ENCODE measurements at regions not wholly inside any gene's neighbourhood (a gene's known extent, or its start where the extent isn't known, plus 50 kb on each side); places are given as distances from the start of the nearest gene placed in this dataset.

DNA sequence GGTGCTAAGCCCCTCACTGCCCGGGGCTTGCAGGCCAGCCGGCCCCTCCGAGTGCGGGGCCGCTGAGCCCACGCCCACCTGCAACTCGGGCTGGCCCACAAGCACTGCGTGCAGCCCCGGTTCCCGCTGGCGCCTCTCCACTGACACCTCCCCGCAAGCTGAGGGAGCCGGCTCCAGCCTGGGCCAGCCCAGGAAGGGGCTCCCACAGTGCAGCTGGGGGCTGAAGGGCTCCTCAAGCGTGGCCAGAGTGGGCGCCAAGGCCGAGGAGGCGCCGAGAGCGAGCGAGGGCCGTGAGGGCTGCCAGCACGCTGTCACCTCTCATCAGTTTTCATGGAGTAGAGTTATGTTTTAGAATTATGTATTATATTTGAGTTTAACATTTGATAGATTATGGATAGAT lies 176.5 kb upstream of the FAM78B start:
- Mint-ChIP-seq H3K27me3 (ENCODE audit: low read depth) (no peaks in the 10 kb centered on the region), H3K9me3 (peaks cover 0 to 6% of the 10 kb centered on the region in 2 experiments; a peak in 1 of 5 replicates), H3K27ac (no peak overlapping the region), H3K4me3 (no peak overlapping the region), H3K36me3 (ENCODE audit: insufficient read depth in 1 of 3, low read depth in 3 of 3) (peaks cover 0 to 7% (median 0%) of the 10 kb centered on the region in 3 experiments; a peak in 2 of 7 replicates), H3K4me1 (no peaks in the 10 kb centered on the region)
- Histone ChIP-seq H2BK5ac (ENCODE audit: insufficient read length, low read length) (no peak overlapping the region), H2AFZ (ENCODE audit: low read length) (no peak overlapping the region), H2BK12ac (ENCODE audit: insufficient read length, low read depth, low read length) (no peak overlapping the region), H3K79me2 (ENCODE audit: insufficient read depth, low read length) (no peaks in the 10 kb centered on the region), H3K4ac (ENCODE audit: low read depth, low read length) (no peak overlapping the region), H3K9me3 (ENCODE audit: control insufficient read depth, low read depth, low read length) (no peaks in the 10 kb centered on the region), H3K79me1 (ENCODE audit: insufficient read depth, low read depth, low read length, poor library complexity, severe bottlenecking) (no peaks in the 10 kb centered on the region), H3T11ph (ENCODE audit: low read length) (no peak overlapping the region), H3K14ac (ENCODE audit: insufficient read depth, low read length) (no peak overlapping the region), H3K4me1 (ENCODE audit: insufficient read depth, low read length) (no peaks in the 10 kb centered on the region), H2BK20ac (ENCODE audit: low read depth, low read length, poor library complexity, severe bottlenecking) (no peak overlapping the region), H4K8ac (replicated peaks; ENCODE audit: insufficient read length, low read depth, low read length) (no peak overlapping the region), H2AK5ac (ENCODE audit: insufficient read length, low read length) (no peak overlapping the region), H3K23me2 (ENCODE audit: insufficient read length, low read depth, low read length, poor library complexity, severe bottlenecking) (no peaks in the 10 kb centered on the region), H3K4me2 (ENCODE audit: insufficient read depth, insufficient read length, low read length) (no peak overlapping the region), H3K56ac (ENCODE audit: insufficient read length, low read depth, low read length) (no peak overlapping the region), H4K20me1 (ENCODE audit: control insufficient read depth, insufficient read depth, insufficient read length) (no peaks in the 10 kb centered on the region), H3K23ac (ENCODE audit: insufficient read length, low read depth, low read length) (no peak overlapping the region), H3K27ac (ENCODE audit: insufficient read length, low read depth, low read length) (no peak overlapping the region), H4K91ac (ENCODE audit: insufficient read length, low read depth, low read length) (no peak overlapping the region), H2BK15ac (ENCODE audit: low read depth, low read length) (no peak overlapping the region), H4K5ac (ENCODE audit: insufficient read length, low read depth, low read length) (no peak overlapping the region), H3K27me3 (ENCODE audit: insufficient read depth, low read length) (no peaks in the 10 kb centered on the region), H3K9ac (ENCODE audit: extremely low read depth, insufficient read length, low read length) (no peak overlapping the region), H2BK120ac (ENCODE audit: low read depth, low read length, poor library complexity, severe bottlenecking) (no peak overlapping the region), H3K18ac (ENCODE audit: insufficient read length, low read depth, low read length) (no peak overlapping the region)
- no peak for DNase-seq
- TF ChIP-seq, protein P1, sequence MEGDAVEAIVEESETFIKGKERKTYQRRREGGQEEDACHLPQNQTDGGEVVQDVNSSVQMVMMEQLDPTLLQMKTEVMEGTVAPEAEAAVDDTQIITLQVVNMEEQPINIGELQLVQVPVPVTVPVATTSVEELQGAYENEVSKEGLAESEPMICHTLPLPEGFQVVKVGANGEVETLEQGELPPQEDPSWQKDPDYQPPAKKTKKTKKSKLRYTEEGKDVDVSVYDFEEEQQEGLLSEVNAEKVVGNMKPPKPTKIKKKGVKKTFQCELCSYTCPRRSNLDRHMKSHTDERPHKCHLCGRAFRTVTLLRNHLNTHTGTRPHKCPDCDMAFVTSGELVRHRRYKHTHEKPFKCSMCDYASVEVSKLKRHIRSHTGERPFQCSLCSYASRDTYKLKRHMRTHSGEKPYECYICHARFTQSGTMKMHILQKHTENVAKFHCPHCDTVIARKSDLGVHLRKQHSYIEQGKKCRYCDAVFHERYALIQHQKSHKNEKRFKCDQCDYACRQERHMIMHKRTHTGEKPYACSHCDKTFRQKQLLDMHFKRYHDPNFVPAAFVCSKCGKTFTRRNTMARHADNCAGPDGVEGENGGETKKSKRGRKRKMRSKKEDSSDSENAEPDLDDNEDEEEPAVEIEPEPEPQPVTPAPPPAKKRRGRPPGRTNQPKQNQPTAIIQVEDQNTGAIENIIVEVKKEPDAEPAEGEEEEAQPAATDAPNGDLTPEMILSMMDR (conservative IDR thresholded peaks at IDR 0.05): no peak
- WGBS (ENCODE audit: extremely low coverage, insufficient read length, low lambda C conversion rate): no CpG with 5 or more reads among the region's 22 CpGs

Measured in H9 (cell line).